CD4-positive, alpha-beta T cell (primary cell): ENCODE measurements at regions not wholly inside any gene's neighbourhood (a gene's known extent, or its start where the extent isn't known, plus 50 kb on each side); places are given as distances from the start of the nearest gene placed in this dataset.

Experiments used
- ATAC-seq: fragments of 200-7000 bp; cut with Tn5 transposase; one replicate; pipeline ENCODE4 v1.10.0; 2022; ENCODE audit warnings: mild to moderate bottlenecking; ENCODE audit not compliant: poor library complexity
- CTCF ChIA-PET: fragments of 350-600 bp; sonication (Branson Sonifier 250); formaldehyde crosslinking; loops from one replicate; lab custom pipeline; 2021; ENCODE audit warnings: antibody characterized with exemption, inconsistent platforms; lab: Charles Lee
- POLR2A ChIA-PET: fragments of 350-600 bp; sonication (Branson Sonifier 250); formaldehyde crosslinking; loops from one replicate; lab custom pipeline; 2021; ENCODE audit warnings: antibody characterized with exemption, inconsistent platforms; lab: Charles Lee
- DNase-seq, 14 experiments: peaks; one replicate each; pipeline ENCODE4 v3.0.0-alpha.2; 2013 to 2020; ENCODE audit warnings: mixed read lengths in 2 of 14
- H3K27ac ChIP-seq, 2 donors: one replicate each; pipeline versions ENCODE4 v1.5.1 to v1.7.0; 2013; ENCODE audit warnings: low read length in 2 of 2, low read depth in 1 of 2, mild to moderate bottlenecking in 1 of 2
- H3K27me3 ChIP-seq, 2 experiments: 1 replicate in 1 of 2; 2 replicates in 1 of 2; pipeline versions ENCODE4 v1.6.1 to v1.7.0; 2013; ENCODE audit warnings: low read length in 2 of 2, control low read depth in 1 of 2, mild to moderate bottlenecking in 1 of 2, moderate library complexity in 1 of 2; ENCODE audit not compliant: insufficient read depth in 2 of 2, control insufficient read depth in 1 of 2
- H3K36me3 ChIP-seq: one replicate; pipeline ENCODE4 v1.6.1; 2013; ENCODE audit warnings: low read length, control low read depth; ENCODE audit not compliant: insufficient read depth
- H3K4me1 ChIP-seq: one replicate; pipeline ENCODE4 v1.6.1; 2013; ENCODE audit warnings: low read length, control low read depth; ENCODE audit not compliant: insufficient read depth
- H3K4me3 ChIP-seq: one replicate; pipeline ENCODE4 v1.5.1; 2013; ENCODE audit warnings: mild to moderate bottlenecking, low read length, moderate library complexity
- H3K9me3 ChIP-seq, 2 experiments: 1 replicate in 1 of 2; 2 replicates in 1 of 2; pipeline versions ENCODE4 v1.6.1 to v1.7.0; 2013; ENCODE audit warnings: low read length in 2 of 2, mild to moderate bottlenecking in 2 of 2, control low read depth in 1 of 2, moderate library complexity in 1 of 2; ENCODE audit not compliant: control insufficient read depth in 1 of 2, insufficient read depth in 1 of 2
- H3K27ac Mint-ChIP-seq: one replicate; pipeline ENCODE4 v1.8.0; 2020; ENCODE audit warnings: mixed read lengths
- H3K27me3 Mint-ChIP-seq: one replicate; pipeline ENCODE4 v1.8.0; 2021; ENCODE audit warnings: mixed read lengths
- H3K36me3 Mint-ChIP-seq: one replicate; pipeline ENCODE4 v1.8.0; 2021; ENCODE audit warnings: low read depth, mixed read lengths
- H3K4me1 Mint-ChIP-seq: one replicate; pipeline ENCODE4 v1.8.0; 2021; ENCODE audit warnings: low read depth, mixed read lengths
- H3K4me3 Mint-ChIP-seq: one replicate; pipeline ENCODE4 v1.8.0; 2020; ENCODE audit warnings: mild to moderate bottlenecking, mixed read lengths
- H3K9me3 Mint-ChIP-seq: one replicate; pipeline ENCODE4 v1.8.0; 2020; ENCODE audit warnings: mixed read lengths
- intact Hi-C, 2 experiments: fragments of 100-400 bp; cut with DNase I in 1 of 2; cut with micrococcal nuclease in 1 of 2; formaldehyde crosslinking; loops; one replicate each; pipeline versions ENCODE4 v1.15.1 to v1.9.0; 2023 to 2025; cut with DNase I, micrococcal nuclease
- TF ChIP-seq, protein P1 (sequence below): fragments of 200-600 bp; IDR thresholded peaks from one replicate; pipeline ENCODE4 v1.8.0; 2022; ENCODE audit warnings: antibody characterized with exemption, mild to moderate bottlenecking

DNA sequence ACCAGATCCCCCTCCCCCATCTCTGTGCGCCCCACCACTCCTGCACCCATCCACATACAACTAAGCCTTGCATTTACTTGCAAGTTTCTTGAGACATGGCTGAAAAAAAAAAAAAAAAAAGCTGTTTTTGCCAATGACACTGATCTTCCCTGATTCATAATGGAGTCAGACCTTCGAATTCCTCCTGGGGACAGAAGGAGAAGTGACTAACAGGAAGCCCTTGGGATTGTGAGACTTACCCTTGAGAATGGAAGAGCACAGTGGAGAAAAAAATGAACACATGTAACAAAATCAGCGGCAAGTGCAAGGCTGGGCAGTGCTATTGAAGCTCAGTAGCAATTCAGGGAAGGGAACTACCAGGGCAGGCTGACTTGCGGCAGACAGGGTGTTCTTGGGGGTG lies 288.4 kb downstream of the BCOR start:
- intact Hi-C loops, result no loop called here
- TF ChIP-seq, protein P1, sequence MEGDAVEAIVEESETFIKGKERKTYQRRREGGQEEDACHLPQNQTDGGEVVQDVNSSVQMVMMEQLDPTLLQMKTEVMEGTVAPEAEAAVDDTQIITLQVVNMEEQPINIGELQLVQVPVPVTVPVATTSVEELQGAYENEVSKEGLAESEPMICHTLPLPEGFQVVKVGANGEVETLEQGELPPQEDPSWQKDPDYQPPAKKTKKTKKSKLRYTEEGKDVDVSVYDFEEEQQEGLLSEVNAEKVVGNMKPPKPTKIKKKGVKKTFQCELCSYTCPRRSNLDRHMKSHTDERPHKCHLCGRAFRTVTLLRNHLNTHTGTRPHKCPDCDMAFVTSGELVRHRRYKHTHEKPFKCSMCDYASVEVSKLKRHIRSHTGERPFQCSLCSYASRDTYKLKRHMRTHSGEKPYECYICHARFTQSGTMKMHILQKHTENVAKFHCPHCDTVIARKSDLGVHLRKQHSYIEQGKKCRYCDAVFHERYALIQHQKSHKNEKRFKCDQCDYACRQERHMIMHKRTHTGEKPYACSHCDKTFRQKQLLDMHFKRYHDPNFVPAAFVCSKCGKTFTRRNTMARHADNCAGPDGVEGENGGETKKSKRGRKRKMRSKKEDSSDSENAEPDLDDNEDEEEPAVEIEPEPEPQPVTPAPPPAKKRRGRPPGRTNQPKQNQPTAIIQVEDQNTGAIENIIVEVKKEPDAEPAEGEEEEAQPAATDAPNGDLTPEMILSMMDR, result no peak
- no peaks in the 10 kb centered on the region for H3K36me3 ChIP-seq
- H3K9me3 Mint-ChIP-seq, result no peaks in the 10 kb centered on the region
- no peak overlapping the region for H3K27ac Mint-ChIP-seq
- H3K36me3 Mint-ChIP-seq, result no peaks in the 10 kb centered on the region
- no peaks in the 10 kb centered on the region for H3K27me3 Mint-ChIP-seq
- DNase-seq (no peak), ATAC-seq (no peak)
- no peaks in the 10 kb centered on the region for H3K4me1 ChIP-seq
- no peaks in the 10 kb centered on the region for H3K9me3 ChIP-seq
- POLR2A ChIA-PET, result interaction anchor here (0.5 to 0.6 kb wide), 2 partner anchors 205 to 288 kb away, joined by 3 read pairs; no protein-coding TSS in a partner anchor
- H3K4me3 ChIP-seq, result no peak overlapping the region
- H3K4me1 Mint-ChIP-seq, result peaks cover 2% of the 10 kb centered on the region
- CTCF ChIA-PET, result no interaction called here
- no peaks in the 10 kb centered on the region for H3K27me3 ChIP-seq
- H3K27ac ChIP-seq, result no peak overlapping the region
- H3K4me3 Mint-ChIP-seq, result no peak overlapping the region

DNA sequence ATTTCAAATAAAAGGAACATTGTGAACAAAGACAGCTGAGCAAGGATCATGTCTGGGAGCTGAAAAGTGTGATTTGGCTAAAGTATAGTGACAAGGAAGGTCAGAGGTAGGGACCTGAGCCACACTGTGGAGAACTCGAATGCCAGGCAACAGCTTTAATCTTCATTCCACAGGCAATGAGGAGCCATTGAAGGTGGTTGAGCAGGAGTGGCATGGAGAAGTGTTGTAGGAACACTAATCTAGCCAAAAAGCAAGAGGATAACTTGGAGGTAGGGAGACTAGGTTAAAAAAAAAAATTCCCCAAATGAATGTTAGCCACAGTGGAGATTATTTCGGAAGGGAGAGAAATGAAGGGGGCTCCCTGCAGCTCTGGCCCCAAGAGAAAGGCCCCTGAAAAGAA lies 286.9 kb downstream of the BCOR start:
- DNase-seq (no peak), ATAC-seq (no peak)
- TF ChIP-seq, protein P1, result no peak
- Histone ChIP-seq H3K27ac (no peak overlapping the region), H3K4me3 (no peak overlapping the region), H3K36me3 (no peaks in the 10 kb centered on the region), H3K27me3 (no peaks in the 10 kb centered on the region), H3K9me3 (no peaks in the 10 kb centered on the region), H3K4me1 (no peaks in the 10 kb centered on the region)
- H3K4me1 Mint-ChIP-seq, result peaks cover 10% of the 10 kb centered on the region
- H3K36me3 Mint-ChIP-seq, result no peaks in the 10 kb centered on the region
- POLR2A ChIA-PET, result interaction anchor here (0.8 to 1.2 kb wide), 2 partner anchors 164 to 366 kb away, joined by 3 read pairs; no protein-coding TSS in a partner anchor
- H3K9me3 Mint-ChIP-seq, result no peaks in the 10 kb centered on the region
- H3K4me3 Mint-ChIP-seq, result no peak overlapping the region
- no peaks in the 10 kb centered on the region for H3K27me3 Mint-ChIP-seq
- CTCF ChIA-PET, result interaction anchor here (1.4 kb wide), 1 partner anchor 44 kb away, joined by 3 read pairs; no protein-coding TSS in a partner anchor
- H3K27ac Mint-ChIP-seq, result no peak overlapping the region
- intact Hi-C loops, result loop anchor here in 1 of 2 experiments (5.0 to 10.0 kb wide), 2 partner anchors 79 to 284 kb away; partner anchors contain the start of gene BCOR

DNA sequence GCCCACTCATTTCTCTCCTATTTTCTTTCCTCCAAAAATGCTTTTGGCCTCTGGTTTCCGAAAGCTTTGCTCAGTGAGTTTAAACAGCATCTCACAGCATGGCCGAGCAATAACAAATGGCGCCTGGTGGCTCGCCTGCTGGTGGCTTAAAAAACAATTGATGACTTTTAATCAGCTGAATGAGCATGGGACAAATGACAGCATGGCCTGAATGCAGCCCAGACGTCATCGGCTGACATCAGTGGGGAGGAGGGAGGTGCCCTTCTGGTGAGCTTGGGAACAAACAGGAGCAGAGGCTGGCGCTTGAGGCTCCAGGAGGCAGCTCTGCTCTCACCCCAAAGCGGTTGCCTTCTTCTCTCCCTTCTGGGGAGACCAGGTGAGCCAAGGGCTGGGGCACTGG lies 286.4 kb downstream of the BCOR start:
- H3K9me3 ChIP-seq, result no peaks in the 10 kb centered on the region
- no peaks in the 10 kb centered on the region for H3K36me3 Mint-ChIP-seq
- ATAC-seq (no peak), DNase-seq (no peak)
- H3K27me3 ChIP-seq, result no peaks in the 10 kb centered on the region
- peaks cover 3% of the 10 kb centered on the region for H3K4me1 ChIP-seq
- ChIA-PET CTCF (interaction anchor here (1.4 kb wide), 1 partner anchor 43 kb away, joined by 3 read pairs; no protein-coding TSS in a partner anchor), POLR2A (interaction anchor here (0.8 to 1.2 kb wide), 2 partner anchors 163 to 365 kb away, joined by 3 read pairs; no protein-coding TSS in a partner anchor)
- TF ChIP-seq, protein P1, result no peak
- H3K4me3 Mint-ChIP-seq, result no peak overlapping the region
- H3K27ac Mint-ChIP-seq, result no peak overlapping the region
- intact Hi-C loops, result loop anchor here in 1 of 2 experiments (5.0 to 10.0 kb wide), 2 partner anchors 79 to 283 kb away; partner anchors contain the start of gene BCOR
- H3K27ac ChIP-seq, result no peak overlapping the region
- H3K9me3 Mint-ChIP-seq, result no peaks in the 10 kb centered on the region
- peaks cover 10% of the 10 kb centered on the region for H3K4me1 Mint-ChIP-seq
- no peaks in the 10 kb centered on the region for H3K27me3 Mint-ChIP-seq
- no peaks in the 10 kb centered on the region for H3K36me3 ChIP-seq
- H3K4me3 ChIP-seq, result no peak overlapping the region
